HL-60 (cell line): ENCODE measurements at regions not wholly inside any gene's neighbourhood (a gene's known extent, or its start where the extent isn't known, plus 50 kb on each side); places are given as distances from the start of the nearest gene placed in this dataset.

Experiments
- DNase-seq, 2 experiments: peaks; one replicate each; pipeline ENCODE4 v3.0.0-alpha.2; 2010 to 2020; ENCODE audit warnings: low read depth in 1 of 2, low spot score in 1 of 2
- H3K27ac ChIP-seq: fragments of 250-450 bp; sonication (Bioruptor Pico); replicated peaks from 2 replicates; pipeline ENCODE4 v1.5.1; 2020; ENCODE audit warnings: mild to moderate bottlenecking, moderate library complexity
- H3K27me3 ChIP-seq: fragments of 250-450 bp; sonication (Bioruptor Pico); 2 replicates; pipeline ENCODE4 v1.5.1; 2021; ENCODE audit warnings: mild to moderate bottlenecking, moderate library complexity; ENCODE audit not compliant: insufficient read depth, poor library complexity, severe bottlenecking
- H3K4me3 ChIP-seq: replicated peaks from 2 replicates; pipeline ENCODE4 v1.5.1; 2011; ENCODE audit warnings: mild to moderate bottlenecking, control low read depth, low read length; ENCODE audit not compliant: insufficient read depth
- CTCF ChIP-seq: IDR thresholded peaks from one replicate; pipeline ENCODE4 v1.5.1; 2011; ENCODE audit warnings: low read length, control low read depth, inconsistent platforms; ENCODE audit not compliant: insufficient read depth
- GABPA ChIP-seq: IDR thresholded peaks from 2 replicates; pipeline ENCODE4 v1.6.1; 2012; ENCODE audit warnings: low read depth
- POLR2AphosphoS5 ChIP-seq: IDR thresholded peaks from 2 replicates; pipeline ENCODE4 v1.6.1; 2012; ENCODE audit warnings: low read depth
- REST ChIP-seq: IDR thresholded peaks from 2 replicates; pipeline ENCODE4 v1.6.1; 2012; ENCODE audit warnings: low read depth; ENCODE audit not compliant: insufficient replicate concordance
- SPI1 ChIP-seq: IDR thresholded peaks from 2 replicates; pipeline ENCODE4 v1.6.1; 2012; ENCODE audit warnings: low read depth, mild to moderate bottlenecking, borderline replicate concordance

DNA sequence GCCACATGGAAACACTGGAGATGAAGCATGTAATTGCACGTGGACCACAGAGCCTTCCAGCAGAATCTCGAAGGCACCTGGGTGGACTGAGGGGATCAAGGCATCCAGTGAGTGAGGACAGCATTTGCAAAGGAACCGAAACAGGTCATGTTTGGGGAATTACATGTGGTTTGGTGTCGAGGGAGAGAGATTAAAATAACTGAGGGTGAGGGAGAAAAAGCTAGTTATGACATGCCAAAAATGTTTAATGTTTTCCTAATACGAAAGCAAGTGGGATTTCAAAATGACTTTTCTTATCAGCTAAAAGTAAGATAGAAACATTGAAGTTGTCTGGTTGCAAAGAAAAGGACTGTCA, 157.1 kb downstream of the BLID start:
- H3K4me3 ChIP-seq: no peak overlapping the region
- no peak overlapping the region for H3K27ac ChIP-seq
- DNase-seq: no peak
- peaks cover 3% of the 10 kb centered on the region for H3K27me3 ChIP-seq
- TF ChIP-seq POLR2AphosphoS5: no peak
- TF ChIP-seq SPI1: no peak
- no peak for TF ChIP-seq CTCF

- H3K4me3 ChIP-seq: no peak overlapping the region
- H3K27ac ChIP-seq: no peak overlapping the region
- no peak for DNase-seq
- peaks cover 3% of the 10 kb centered on the region for H3K27me3 ChIP-seq
- TF ChIP-seq SPI1 (no peak), REST (no peak), CTCF (no peak), POLR2AphosphoS5 (no peak)
Observed at GRCh38 chr11:121958323-121958970, 157.6 kb downstream of the BLID start.

- H3K27ac ChIP-seq: no peak overlapping the region
- no peak for TF ChIP-seq GABPA
- TF ChIP-seq POLR2AphosphoS5: no peak
- TF ChIP-seq CTCF: no peak
- TF ChIP-seq SPI1: no peak
- no peak overlapping the region for H3K4me3 ChIP-seq
- peaks cover 2% of the 10 kb centered on the region for H3K27me3 ChIP-seq
- no peak for DNase-seq
Observed at GRCh38 chr11:121953122-121953521, 162.9 kb downstream of the BLID start.

- Histone ChIP-seq H3K4me3 (no peak overlapping the region), H3K27ac (no peak overlapping the region), H3K27me3 (peaks cover 2% of the 10 kb centered on the region)
- TF ChIP-seq POLR2AphosphoS5: no peak
- no peak for TF ChIP-seq GABPA
- TF ChIP-seq CTCF: no peak
- no peak for TF ChIP-seq REST
- TF ChIP-seq SPI1: no peak
- DNase-seq: no peak
Observed at GRCh38 chr11:121950160-121950559, 165.9 kb downstream of the BLID start.
